ENCODE measurements at regions not wholly inside any gene's neighbourhood (a gene's known extent, or its start where the extent isn't known, plus 50 kb on each side); places are given as distances from the start of the nearest gene placed in this dataset.

GRCh38 chr21:16082038-16082816, 352.4 kb downstream of the USP25 start:
- intact Hi-C loops (cut with DNase I), result loop anchor here in 8 of 10 donors (2.0 to 10.0 kb wide), 8 partner anchors 110 to 963 kb away; no protein-coding TSS in a partner anchor
- no peaks in the 10 kb centered on the region for H3K9me3 ChIP-seq
- peaks cover 0 to 10% (median 0%) of the 10 kb centered on the region in 12 donors for H3K4me1 ChIP-seq
- H3K4me3 ChIP-seq, result peak overlapping the region in 6 of 12 donors; percentile 9 to 45 (median 22)
- peak overlapping the region in 3 of 12 donors; percentile 25 to 31 (median 25) for H3K27ac ChIP-seq
- H3K27me3 ChIP-seq, result no peaks in the 10 kb centered on the region
- WGBS, 4 donors, result 41 to 49% (median 45%) methylated on average over 6 of the region's 6 CpGs
- TF ChIP-seq CTCF (IDR thresholded peaks at IDR 0.05) (peak; percentile 40 to 68 (median 56)), POLR2A (IDR thresholded peaks at IDR 0.05) (no peak)
- DNase-seq (no peak), ATAC-seq (no peak)
- no peaks in the 10 kb centered on the region for H3K36me3 ChIP-seq

GRCh38 chr21:16084776-16085364, 355.1 kb downstream of the USP25 start:
- H3K9me3 ChIP-seq, result no peaks in the 10 kb centered on the region
- no peaks in the 10 kb centered on the region for H3K36me3 ChIP-seq
- peak overlapping the region in 3 of 12 donors; percentile 2 to 17 (median 11) for H3K27ac ChIP-seq
- no peak for TF ChIP-seq CTCF (IDR thresholded peaks at IDR 0.05)
- no peak for TF ChIP-seq POLR2A (IDR thresholded peaks at IDR 0.05)
- intact Hi-C loops (cut with DNase I), result loop anchor here in 6 of 10 donors (2.0 to 10.0 kb wide), 7 partner anchors 107 to 960 kb away; no protein-coding TSS in a partner anchor
- H3K27me3 ChIP-seq, result no peaks in the 10 kb centered on the region
- DNase-seq (peak in 4 of 5 donors; percentile 37 to 51 (median 47)), ATAC-seq (peak; percentile 32 to 93 (median 82))
- WGBS, 4 donors, result 64 to 72% (median 68%) methylated on average over 7 of the region's 7 CpGs
- H3K4me3 ChIP-seq, result peak overlapping the region in 2 of 12 donors; percentile 4 to 12
- H3K4me1 ChIP-seq, result peaks cover 0 to 12% (median 0%) of the 10 kb centered on the region in 12 donors

- 54 to 74% (median 69%) methylated on average over 5 of the region's 5 CpGs for WGBS, 4 donors
- H3K27me3 ChIP-seq, result no peaks in the 10 kb centered on the region
- TF ChIP-seq CTCF (IDR thresholded peaks at IDR 0.05) (no peak), POLR2A (IDR thresholded peaks at IDR 0.05) (no peak)
- H3K9me3 ChIP-seq, result no peaks in the 10 kb centered on the region
- H3K27ac ChIP-seq, result peak overlapping the region in 3 of 12 donors; percentile 2 to 17 (median 11)
- peaks cover 0 to 12% (median 0%) of the 10 kb centered on the region in 12 donors for H3K4me1 ChIP-seq
- peak overlapping the region in 2 of 12 donors; percentile 4 to 12 for H3K4me3 ChIP-seq
- peak in 2 of 4 donors; percentile 32 to 69 for ATAC-seq
- intact Hi-C loops (cut with DNase I), result loop anchor here in 3 of 10 donors (2.0 to 10.0 kb wide), 3 partner anchors 109 to 959 kb away; no protein-coding TSS in a partner anchor
- H3K36me3 ChIP-seq, result no peaks in the 10 kb centered on the region
- DNase-seq, result no peak
Measured at GRCh38 chr21:16085421-16085820, 355.6 kb downstream of the USP25 start.

- 84 to 95% (median 88%) methylated on average over 4 of the region's 4 CpGs for WGBS, 4 donors
- no peaks in the 10 kb centered on the region for H3K27me3 ChIP-seq
- H3K9me3 ChIP-seq, result no peaks in the 10 kb centered on the region
- no peaks in the 10 kb centered on the region for H3K36me3 ChIP-seq
- ATAC-seq, result no peak
- H3K4me1 ChIP-seq, result peaks cover 0 to 12% (median 0%) of the 10 kb centered on the region in 12 donors
- no peak overlapping the region for H3K27ac ChIP-seq
- no peak for DNase-seq
- no peak overlapping the region for H3K4me3 ChIP-seq
- intact Hi-C loops (cut with DNase I), result loop anchor here in 2 of 10 donors (10.0 kb wide), 2 partner anchors 109 to 959 kb away; no protein-coding TSS in a partner anchor
- TF ChIP-seq CTCF (IDR thresholded peaks at IDR 0.05), result no peak
- no peak for TF ChIP-seq POLR2A (IDR thresholded peaks at IDR 0.05)
Measured at GRCh38 chr21:16086121-16086520, 356.3 kb downstream of the USP25 start.

All from heart left ventricle (tissue), 16 donors.